ENCODE measurements at regions not wholly inside any gene's neighbourhood (a gene's known extent, or its start where the extent isn't known, plus 50 kb on each side); places are given as distances from the start of the nearest gene placed in this dataset.

DNA sequence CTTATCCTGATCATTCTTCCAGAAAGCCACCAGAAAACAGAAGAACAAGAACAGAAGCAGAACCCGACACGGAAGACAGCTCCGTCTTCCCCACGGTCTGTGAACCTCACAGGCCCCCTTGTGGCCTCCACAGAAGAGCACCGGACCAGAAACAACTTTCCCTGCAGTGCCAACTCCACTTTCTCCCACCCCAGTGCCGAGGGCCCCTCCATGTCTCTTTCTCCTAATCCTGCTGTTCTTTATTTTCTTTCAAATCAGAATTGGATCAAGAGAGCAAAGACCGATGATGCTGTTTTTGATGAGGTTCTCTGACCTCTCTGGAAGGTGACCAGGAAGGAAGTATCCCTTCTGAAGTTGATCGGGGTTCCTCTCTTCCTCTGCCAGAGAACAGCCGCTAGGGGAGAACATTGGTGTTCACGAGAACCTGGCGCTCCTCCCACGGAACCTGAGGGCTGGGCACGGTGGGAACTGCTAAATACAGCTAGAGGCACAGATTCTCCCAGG, 58.9 kb upstream of the CTTNBP2NL start:
- peak; percentile 66 for DNase-seq (ENCODE audit: low spot score)
- H3K79me2 ChIP-seq, result no peaks in the 10 kb centered on the region
- H3K4me3 ChIP-seq, result no peak overlapping the region
- TF ChIP-seq, protein P1, sequence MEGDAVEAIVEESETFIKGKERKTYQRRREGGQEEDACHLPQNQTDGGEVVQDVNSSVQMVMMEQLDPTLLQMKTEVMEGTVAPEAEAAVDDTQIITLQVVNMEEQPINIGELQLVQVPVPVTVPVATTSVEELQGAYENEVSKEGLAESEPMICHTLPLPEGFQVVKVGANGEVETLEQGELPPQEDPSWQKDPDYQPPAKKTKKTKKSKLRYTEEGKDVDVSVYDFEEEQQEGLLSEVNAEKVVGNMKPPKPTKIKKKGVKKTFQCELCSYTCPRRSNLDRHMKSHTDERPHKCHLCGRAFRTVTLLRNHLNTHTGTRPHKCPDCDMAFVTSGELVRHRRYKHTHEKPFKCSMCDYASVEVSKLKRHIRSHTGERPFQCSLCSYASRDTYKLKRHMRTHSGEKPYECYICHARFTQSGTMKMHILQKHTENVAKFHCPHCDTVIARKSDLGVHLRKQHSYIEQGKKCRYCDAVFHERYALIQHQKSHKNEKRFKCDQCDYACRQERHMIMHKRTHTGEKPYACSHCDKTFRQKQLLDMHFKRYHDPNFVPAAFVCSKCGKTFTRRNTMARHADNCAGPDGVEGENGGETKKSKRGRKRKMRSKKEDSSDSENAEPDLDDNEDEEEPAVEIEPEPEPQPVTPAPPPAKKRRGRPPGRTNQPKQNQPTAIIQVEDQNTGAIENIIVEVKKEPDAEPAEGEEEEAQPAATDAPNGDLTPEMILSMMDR (IDR thresholded peaks at IDR 0.05; ENCODE audit: poor library complexity), result peak; percentile 59
- TF ChIP-seq EZH2phosphoT487 (IDR thresholded peaks at IDR 0.05; ENCODE audit: low read depth, severe bottlenecking, unreplicated experiment) (no peak), EZH2 (IDR thresholded peaks at IDR 0.05; ENCODE audit: borderline replicate concordance) (no peak)
- no peaks in the 10 kb centered on the region for H3K36me3 ChIP-seq (replicated peaks; ENCODE audit: insufficient read depth, low read depth)
- no peaks in the 10 kb centered on the region for H4K20me1 ChIP-seq (ENCODE audit: insufficient read depth, poor library complexity, severe bottlenecking)
- H3K27ac ChIP-seq, result no peak overlapping the region
- no peak overlapping the region for H3K4me2 ChIP-seq
- no peaks in the 10 kb centered on the region for H3K9me2 ChIP-seq (replicated peaks; ENCODE audit: insufficient read depth)
- H3K27me3 ChIP-seq, result peaks cover 2% of the 10 kb centered on the region
- H2AFZ ChIP-seq, result no peak overlapping the region
- no peaks in the 10 kb centered on the region for H3K4me1 ChIP-seq (ENCODE audit: insufficient read depth)
- 48% methylated on average over 13 of the region's 13 CpGs for WGBS (ENCODE audit: low lambda C conversion rate, missing lambda C conversion rate)
- no peaks in the 10 kb centered on the region for H3K9me3 ChIP-seq (ENCODE audit: low read depth)

DNA sequence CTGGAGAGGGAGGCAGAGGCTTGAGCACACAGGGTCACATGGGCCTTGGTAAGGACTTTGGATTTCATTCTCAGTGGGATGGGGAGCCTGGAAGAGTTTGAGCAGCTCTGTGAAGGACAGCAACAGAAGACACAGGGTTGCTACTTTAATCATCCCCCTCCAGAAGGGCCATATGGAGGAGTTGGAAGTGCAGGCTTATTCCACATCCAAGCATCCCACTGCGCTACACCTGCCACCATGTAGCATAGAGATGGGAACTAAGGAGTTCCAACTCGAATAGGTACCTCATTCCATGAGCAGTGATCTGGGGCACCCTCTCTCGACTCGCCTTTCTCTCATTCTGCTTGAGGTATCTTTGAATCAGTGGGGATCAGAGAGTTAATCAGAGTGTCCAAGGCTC, 54.0 kb upstream of the CTTNBP2NL start:
- Histone ChIP-seq H3K4me2 (no peak overlapping the region), H3K9me3 (ENCODE audit: low read depth) (no peaks in the 10 kb centered on the region), H3K9me2 (replicated peaks; ENCODE audit: insufficient read depth) (no peaks in the 10 kb centered on the region), H3K27ac (no peak overlapping the region), H3K4me1 (ENCODE audit: insufficient read depth) (no peaks in the 10 kb centered on the region), H4K20me1 (ENCODE audit: insufficient read depth, poor library complexity, severe bottlenecking) (no peaks in the 10 kb centered on the region), H3K4me3 (no peak overlapping the region), H3K36me3 (replicated peaks; ENCODE audit: insufficient read depth, low read depth) (no peaks in the 10 kb centered on the region), H3K79me2 (no peaks in the 10 kb centered on the region), H2AFZ (no peak overlapping the region), H3K27me3 (peaks cover 4% of the 10 kb centered on the region)
- no peak for TF ChIP-seq EZH2phosphoT487 (IDR thresholded peaks at IDR 0.05; ENCODE audit: low read depth, severe bottlenecking, unreplicated experiment)
- TF ChIP-seq, protein P1 (IDR thresholded peaks at IDR 0.05; ENCODE audit: poor library complexity), result no peak
- no peak for TF ChIP-seq EZH2 (IDR thresholded peaks at IDR 0.05; ENCODE audit: borderline replicate concordance)
- DNase-seq (ENCODE audit: low spot score), result no peak
- 92% methylated on average over 4 of the region's 4 CpGs for WGBS (ENCODE audit: low lambda C conversion rate, missing lambda C conversion rate)

DNA sequence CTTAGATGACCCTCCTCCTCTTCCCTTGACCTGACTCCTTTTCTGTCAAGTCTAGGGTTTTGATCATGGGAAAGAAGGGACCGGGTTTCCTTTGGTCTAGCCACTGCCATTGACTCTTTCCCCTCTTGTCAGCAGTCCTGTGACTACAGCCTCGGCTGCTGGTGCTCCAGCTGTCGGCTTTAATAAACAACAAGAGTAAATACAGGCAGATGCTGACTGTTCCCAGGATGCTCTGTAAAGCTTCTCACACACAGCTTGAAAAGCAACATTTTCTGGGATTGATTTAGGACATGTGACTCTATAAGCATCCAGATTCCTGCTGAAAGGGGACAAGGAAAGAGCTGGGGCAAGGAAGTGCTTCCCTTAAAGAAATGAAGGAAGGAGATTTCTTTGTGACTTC, 53.5 kb upstream of the CTTNBP2NL start:
- TF ChIP-seq, protein P1 (IDR thresholded peaks at IDR 0.05; ENCODE audit: poor library complexity), result no peak
- TF ChIP-seq EZH2phosphoT487 (IDR thresholded peaks at IDR 0.05; ENCODE audit: low read depth, severe bottlenecking, unreplicated experiment), result no peak
- no peak for TF ChIP-seq EZH2 (IDR thresholded peaks at IDR 0.05; ENCODE audit: borderline replicate concordance)
- Histone ChIP-seq H3K36me3 (replicated peaks; ENCODE audit: insufficient read depth, low read depth) (no peaks in the 10 kb centered on the region), H3K9me3 (ENCODE audit: low read depth) (no peaks in the 10 kb centered on the region), H4K20me1 (ENCODE audit: insufficient read depth, poor library complexity, severe bottlenecking) (no peaks in the 10 kb centered on the region), H3K9me2 (replicated peaks; ENCODE audit: insufficient read depth) (no peaks in the 10 kb centered on the region), H3K79me2 (no peaks in the 10 kb centered on the region), H3K27me3 (peaks cover 4% of the 10 kb centered on the region), H3K4me1 (ENCODE audit: insufficient read depth) (no peaks in the 10 kb centered on the region), H3K4me3 (no peak overlapping the region), H3K27ac (no peak overlapping the region), H3K4me2 (no peak overlapping the region), H2AFZ (no peak overlapping the region)
- no peak for DNase-seq (ENCODE audit: low spot score)
- 34% methylated on average over 3 of the region's 3 CpGs for WGBS (ENCODE audit: low lambda C conversion rate, missing lambda C conversion rate)

Data from hepatocyte (in vitro differentiated cells).